Panc1 (cell line): ENCODE measurements at regions not wholly inside any gene's neighbourhood (a gene's known extent, or its start where the extent isn't known, plus 50 kb on each side); places are given as distances from the start of the nearest gene placed in this dataset.

Experiments used
- CTCF ChIP-seq: fragments of 450-650 bp; IDR thresholded peaks from 2 replicates; pipeline ENCODE4 v1.5.1; 2017; ENCODE audit warnings: mild to moderate bottlenecking
- POLR2AphosphoS5 ChIP-seq: IDR thresholded peaks from 2 replicates; pipeline ENCODE4 v1.6.1; 2012; ENCODE audit warnings: mild to moderate bottlenecking, low read depth, low read length, moderate library complexity
- REST ChIP-seq, 2 experiments: IDR thresholded peaks; 2 replicates each; pipeline ENCODE4 v1.6.1; 2011 to 2012; ENCODE audit warnings: low read depth in 2 of 2, control low read depth in 1 of 2, low read length in 1 of 2, mild to moderate bottlenecking in 1 of 2, moderate library complexity in 1 of 2; ENCODE audit not compliant: insufficient read depth in 1 of 2
- SIN3A ChIP-seq: IDR thresholded peaks from 2 replicates; pipeline ENCODE4 v1.6.1; 2012; ENCODE audit warnings: low read depth, mild to moderate bottlenecking, low read length, moderate library complexity, borderline replicate concordance; ENCODE audit not compliant: insufficient read depth
- TCF7L2 ChIP-seq: IDR thresholded peaks from 2 replicates; pipeline ENCODE4 v1.6.1; 2011; ENCODE audit warnings: mild to moderate bottlenecking, low read depth, low read length, inconsistent platforms

- TF ChIP-seq CTCF = no peak
- no peak for TF ChIP-seq REST (IDR thresholded peaks at IDR 0.05; ENCODE audit: insufficient read depth in 1 of 2, low read depth in 2 of 2, low read length in 1 of 2)
- TF ChIP-seq POLR2AphosphoS5 = no peak
- no peak for TF ChIP-seq TCF7L2
- TF ChIP-seq SIN3A = no peak
Measured at GRCh38 chr1:234529095-234529949, 50.3 kb upstream of the TARBP1 start.
